ENCODE measurements at regions not wholly inside any gene's neighbourhood (a gene's known extent, or its start where the extent isn't known, plus 50 kb on each side); places are given as distances from the start of the nearest gene placed in this dataset.

DNA sequence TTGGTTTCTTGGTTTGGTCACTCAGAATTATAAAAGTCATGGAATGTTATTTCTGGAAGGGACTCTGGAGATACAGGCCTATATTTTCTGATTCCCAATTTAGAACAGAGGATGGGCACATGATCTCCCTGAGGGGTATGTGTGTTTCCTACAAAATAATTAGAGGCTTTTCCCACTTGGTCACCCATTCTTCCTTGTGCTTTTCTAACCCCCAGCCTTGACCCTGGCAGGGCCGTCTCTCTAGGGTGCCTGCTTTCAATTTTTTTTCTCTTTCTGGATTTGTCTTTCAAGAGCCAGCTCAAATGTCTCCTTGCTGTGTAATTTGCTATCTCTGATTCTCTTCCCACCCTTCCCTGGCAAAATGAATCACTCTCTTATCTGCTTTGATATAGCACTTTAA is 131.9 kb downstream of the HLX start:
- DNase-seq (ENCODE audit: low read depth) (no peak), FAIRE-seq (no peak)
- H3K27ac ChIP-seq (ENCODE audit: low read depth, low read length): no peak overlapping the region
- Mint-ChIP-seq H3K9me3 (ENCODE audit: unreplicated experiment) (no peaks in the 10 kb centered on the region), H3K27me3 (ENCODE audit: low read depth, unreplicated experiment) (peaks cover 4% of the 10 kb centered on the region), H3K36me3 (ENCODE audit: low read depth, unreplicated experiment) (no peaks in the 10 kb centered on the region), H3K27ac (ENCODE audit: unreplicated experiment) (no peak overlapping the region), H3K4me3 (ENCODE audit: unreplicated experiment) (no peak overlapping the region), H3K4me1 (ENCODE audit: low read depth, unreplicated experiment) (no peaks in the 10 kb centered on the region)
- H3K9ac ChIP-seq (ENCODE audit: low read length): no peak overlapping the region
- H3K79me2 ChIP-seq (ENCODE audit: insufficient read depth, low read length): no peaks in the 10 kb centered on the region
- H3K27me3 ChIP-seq (ENCODE audit: insufficient read depth, low read length): no peaks in the 10 kb centered on the region
- no peaks in the 10 kb centered on the region for H3K36me3 ChIP-seq (ENCODE audit: insufficient read depth, low read length)
- H3K4me2 ChIP-seq (ENCODE audit: low read length): no peak overlapping the region
- no peak overlapping the region for H2AFZ ChIP-seq (ENCODE audit: low read depth, low read length)
- TF ChIP-seq, protein P1, sequence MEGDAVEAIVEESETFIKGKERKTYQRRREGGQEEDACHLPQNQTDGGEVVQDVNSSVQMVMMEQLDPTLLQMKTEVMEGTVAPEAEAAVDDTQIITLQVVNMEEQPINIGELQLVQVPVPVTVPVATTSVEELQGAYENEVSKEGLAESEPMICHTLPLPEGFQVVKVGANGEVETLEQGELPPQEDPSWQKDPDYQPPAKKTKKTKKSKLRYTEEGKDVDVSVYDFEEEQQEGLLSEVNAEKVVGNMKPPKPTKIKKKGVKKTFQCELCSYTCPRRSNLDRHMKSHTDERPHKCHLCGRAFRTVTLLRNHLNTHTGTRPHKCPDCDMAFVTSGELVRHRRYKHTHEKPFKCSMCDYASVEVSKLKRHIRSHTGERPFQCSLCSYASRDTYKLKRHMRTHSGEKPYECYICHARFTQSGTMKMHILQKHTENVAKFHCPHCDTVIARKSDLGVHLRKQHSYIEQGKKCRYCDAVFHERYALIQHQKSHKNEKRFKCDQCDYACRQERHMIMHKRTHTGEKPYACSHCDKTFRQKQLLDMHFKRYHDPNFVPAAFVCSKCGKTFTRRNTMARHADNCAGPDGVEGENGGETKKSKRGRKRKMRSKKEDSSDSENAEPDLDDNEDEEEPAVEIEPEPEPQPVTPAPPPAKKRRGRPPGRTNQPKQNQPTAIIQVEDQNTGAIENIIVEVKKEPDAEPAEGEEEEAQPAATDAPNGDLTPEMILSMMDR (IDR thresholded peaks at IDR 0.05; ENCODE audit: insufficient read depth, low read depth, low read length): no peak
- TF ChIP-seq EZH2 (IDR thresholded peaks at IDR 0.05; ENCODE audit: insufficient read depth, low read length): no peak
- H4K20me1 ChIP-seq (ENCODE audit: insufficient read depth, low read length): no peaks in the 10 kb centered on the region
- no peak overlapping the region for H3K4me3 ChIP-seq (ENCODE audit: insufficient read depth, low read depth, low read length)
- no peaks in the 10 kb centered on the region for H3K9me3 ChIP-seq (ENCODE audit: insufficient read depth, low read depth, low read length)
- H3K4me1 ChIP-seq (ENCODE audit: insufficient read depth, low read length): no peaks in the 10 kb centered on the region

DNA sequence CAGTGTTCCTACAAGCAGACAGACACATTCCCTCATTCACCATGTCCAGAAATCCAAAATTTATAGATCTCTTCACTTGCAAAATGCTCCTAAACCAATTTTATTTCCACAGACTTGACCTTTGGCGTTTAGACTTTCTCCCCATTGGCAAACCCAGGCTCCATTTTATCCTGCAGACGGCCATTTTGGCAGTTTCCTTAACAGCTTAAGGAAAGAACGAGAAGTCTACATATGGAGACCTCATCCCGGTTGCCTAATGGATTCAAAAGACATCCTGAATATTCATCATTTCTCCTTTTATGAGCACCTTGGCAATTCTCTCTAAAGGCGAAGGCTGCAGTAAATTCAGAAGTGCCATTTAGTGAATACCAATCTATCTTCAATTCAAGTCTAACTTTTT is 132.9 kb downstream of the HLX start:
- H3K27me3 Mint-ChIP-seq (ENCODE audit: low read depth, unreplicated experiment): peaks cover 4% of the 10 kb centered on the region
- Histone ChIP-seq H3K79me2 (ENCODE audit: insufficient read depth, low read length) (no peaks in the 10 kb centered on the region), H3K4me3 (ENCODE audit: insufficient read depth, low read depth, low read length) (no peak overlapping the region), H3K27me3 (ENCODE audit: insufficient read depth, low read length) (no peaks in the 10 kb centered on the region), H2AFZ (ENCODE audit: low read depth, low read length) (no peak overlapping the region), H4K20me1 (ENCODE audit: insufficient read depth, low read length) (no peaks in the 10 kb centered on the region), H3K4me2 (ENCODE audit: low read length) (no peak overlapping the region), H3K9ac (ENCODE audit: low read length) (no peak overlapping the region), H3K27ac (ENCODE audit: low read depth, low read length) (no peak overlapping the region), H3K9me3 (ENCODE audit: insufficient read depth, low read depth, low read length) (no peaks in the 10 kb centered on the region), H3K4me1 (ENCODE audit: insufficient read depth, low read length) (no peaks in the 10 kb centered on the region), H3K36me3 (ENCODE audit: insufficient read depth, low read length) (no peaks in the 10 kb centered on the region)
- H3K9me3 Mint-ChIP-seq (ENCODE audit: unreplicated experiment): no peaks in the 10 kb centered on the region
- no peak overlapping the region for H3K4me3 Mint-ChIP-seq (ENCODE audit: unreplicated experiment)
- FAIRE-seq (no peak), DNase-seq (ENCODE audit: low read depth) (no peak)
- TF ChIP-seq, protein P1 (IDR thresholded peaks at IDR 0.05; ENCODE audit: insufficient read depth, low read depth, low read length): no peak
- no peak for TF ChIP-seq EZH2 (IDR thresholded peaks at IDR 0.05; ENCODE audit: insufficient read depth, low read length)
- H3K4me1 Mint-ChIP-seq (ENCODE audit: low read depth, unreplicated experiment): no peaks in the 10 kb centered on the region
- no peak overlapping the region for H3K27ac Mint-ChIP-seq (ENCODE audit: unreplicated experiment)
- no peaks in the 10 kb centered on the region for H3K36me3 Mint-ChIP-seq (ENCODE audit: low read depth, unreplicated experiment)

DNA sequence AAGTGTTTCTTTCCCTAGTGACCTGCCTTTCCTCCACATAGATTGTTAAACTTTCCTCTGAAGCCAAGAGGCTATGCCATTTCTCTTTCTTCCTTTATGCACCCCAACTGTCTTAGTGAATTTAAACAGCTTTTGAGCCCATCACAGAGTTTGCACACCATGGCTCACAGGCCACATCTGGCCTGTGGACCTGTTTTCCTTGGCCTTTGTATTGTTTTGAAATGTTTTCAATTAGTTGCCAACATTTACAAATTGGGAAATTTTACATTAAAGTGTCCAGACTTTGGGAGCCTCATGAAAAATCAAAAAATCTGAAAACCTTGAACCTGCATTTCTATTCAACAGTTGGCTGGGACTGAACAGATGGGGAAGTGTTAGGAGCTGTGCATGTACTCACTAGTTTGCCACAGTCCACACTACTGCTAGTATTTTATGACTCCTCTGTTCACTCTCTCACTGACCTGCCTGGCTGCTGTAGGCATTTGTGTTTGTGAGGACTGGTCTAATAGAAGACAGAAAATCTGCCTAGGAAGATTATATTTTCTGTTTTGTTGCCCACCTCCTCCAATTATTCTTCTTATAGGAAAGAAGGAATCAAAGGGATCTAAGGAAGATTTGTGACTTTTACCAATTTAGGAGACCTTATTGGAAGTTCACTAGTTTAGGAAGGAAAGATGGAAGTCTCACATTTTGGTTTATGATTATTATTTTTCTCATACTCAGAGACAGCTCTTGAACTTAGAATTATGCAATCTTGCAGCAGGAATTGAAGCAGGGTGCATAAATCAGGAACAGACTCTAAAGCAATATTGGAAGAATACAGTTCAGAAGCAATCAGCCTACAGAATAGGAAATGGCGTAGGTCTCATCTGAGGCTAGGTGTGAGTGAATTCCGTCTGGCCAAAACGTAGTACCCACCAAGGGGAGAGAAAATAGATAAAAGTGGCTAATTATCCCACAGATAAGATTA is 134.7 kb downstream of the HLX start:
- H3K27me3 Mint-ChIP-seq (ENCODE audit: low read depth, unreplicated experiment): peaks cover 4% of the 10 kb centered on the region
- no peaks in the 10 kb centered on the region for H3K9me3 ChIP-seq (ENCODE audit: insufficient read depth, low read depth, low read length)
- no peak overlapping the region for H3K4me3 Mint-ChIP-seq (ENCODE audit: unreplicated experiment)
- no peaks in the 10 kb centered on the region for H3K27me3 ChIP-seq (ENCODE audit: insufficient read depth, low read length)
- no peaks in the 10 kb centered on the region for H3K9me3 Mint-ChIP-seq (ENCODE audit: unreplicated experiment)
- TF ChIP-seq, protein P1 (IDR thresholded peaks at IDR 0.05; ENCODE audit: insufficient read depth, low read depth, low read length): no peak
- no peak for TF ChIP-seq EZH2 (IDR thresholded peaks at IDR 0.05; ENCODE audit: insufficient read depth, low read length)
- H2AFZ ChIP-seq (ENCODE audit: low read depth, low read length): no peak overlapping the region
- no peaks in the 10 kb centered on the region for H3K79me2 ChIP-seq (ENCODE audit: insufficient read depth, low read length)
- FAIRE-seq: no peak
- no peak overlapping the region for H3K27ac ChIP-seq (ENCODE audit: low read depth, low read length)
- H3K4me2 ChIP-seq (ENCODE audit: low read length): no peak overlapping the region
- H3K4me1 ChIP-seq (ENCODE audit: insufficient read depth, low read length): no peaks in the 10 kb centered on the region
- H3K27ac Mint-ChIP-seq (ENCODE audit: unreplicated experiment): no peak overlapping the region
- no peaks in the 10 kb centered on the region for H3K4me1 Mint-ChIP-seq (ENCODE audit: low read depth, unreplicated experiment)
- DNase-seq (ENCODE audit: low read depth): no peak
- no peaks in the 10 kb centered on the region for H3K36me3 Mint-ChIP-seq (ENCODE audit: low read depth, unreplicated experiment)
- no peak overlapping the region for H3K9ac ChIP-seq (ENCODE audit: low read length)
- no peaks in the 10 kb centered on the region for H4K20me1 ChIP-seq (ENCODE audit: insufficient read depth, low read length)
- H3K4me3 ChIP-seq (ENCODE audit: insufficient read depth, low read depth, low read length): no peak overlapping the region
- H3K36me3 ChIP-seq (ENCODE audit: insufficient read depth, low read length): no peaks in the 10 kb centered on the region

All from astrocyte (in vitro differentiated cells and primary cell).